Effector memory CD4-positive, alpha-beta T cell (primary cell): ENCODE measurements at regions not wholly inside any gene's neighbourhood (a gene's known extent, or its start where the extent isn't known, plus 50 kb on each side); places are given as distances from the start of the nearest gene placed in this dataset.

ENCODE experiments used
- DNase-seq, 3 donors: peaks; one replicate each; pipeline ENCODE4 v3.0.0-alpha.2; 2020
- H3K27ac ChIP-seq: 2 replicates; pipeline ENCODE4 v1.7.0; 2013; ENCODE audit warnings: mild to moderate bottlenecking, low read length, moderate library complexity; ENCODE audit not compliant: insufficient read depth, poor library complexity, severe bottlenecking
- H3K27me3 ChIP-seq: replicated peaks from 2 replicates; pipeline ENCODE4 v1.7.0; 2013; ENCODE audit warnings: mild to moderate bottlenecking, low read length; ENCODE audit not compliant: insufficient read depth, control insufficient read depth, poor library complexity, severe bottlenecking
- H3K36me3 ChIP-seq: 2 replicates; pipeline ENCODE4 v1.7.0; 2013; ENCODE audit warnings: mild to moderate bottlenecking, low read length, moderate library complexity; ENCODE audit not compliant: control insufficient read depth, insufficient read depth
- H3K4me1 ChIP-seq: 2 replicates; pipeline ENCODE4 v1.7.0; 2013; ENCODE audit warnings: low read length, mild to moderate bottlenecking; ENCODE audit not compliant: control insufficient read depth, insufficient read depth, poor library complexity, severe bottlenecking
- H3K4me3 ChIP-seq: 2 replicates; pipeline ENCODE4 v1.7.0; 2013; ENCODE audit warnings: low read length, low read depth, mild to moderate bottlenecking; ENCODE audit not compliant: insufficient read depth, poor library complexity, severe bottlenecking
- H3K9me3 ChIP-seq: 2 replicates; pipeline ENCODE4 v1.7.0; 2013; ENCODE audit warnings: mild to moderate bottlenecking, low read length, moderate library complexity; ENCODE audit not compliant: control insufficient read depth

- Histone ChIP-seq H3K27ac (no peak overlapping the region), H3K27me3 (no peaks in the 10 kb centered on the region), H3K4me3 (no peak overlapping the region), H3K9me3 (no peaks in the 10 kb centered on the region), H3K4me1 (no peaks in the 10 kb centered on the region), H3K36me3 (no peaks in the 10 kb centered on the region)
- no peak for DNase-seq
Measured at GRCh38 chr7:85619236-85619635, 432.4 kb upstream of the SEMA3D start.

- H3K4me1 ChIP-seq = no peaks in the 10 kb centered on the region
- no peaks in the 10 kb centered on the region for H3K27me3 ChIP-seq
- no peak overlapping the region for H3K4me3 ChIP-seq
- no peaks in the 10 kb centered on the region for H3K36me3 ChIP-seq
- no peak overlapping the region for H3K27ac ChIP-seq
- H3K9me3 ChIP-seq = no peaks in the 10 kb centered on the region
- no peak for DNase-seq
Measured at GRCh38 chr7:85614684-85615083, 427.8 kb upstream of the SEMA3D start.

GRCh38 chr7:85612514-85612913, 425.7 kb upstream of the SEMA3D start:
- DNase-seq = no peak
- Histone ChIP-seq H3K4me1 (no peaks in the 10 kb centered on the region), H3K36me3 (no peaks in the 10 kb centered on the region), H3K4me3 (no peak overlapping the region), H3K27ac (no peak overlapping the region), H3K9me3 (no peaks in the 10 kb centered on the region), H3K27me3 (no peaks in the 10 kb centered on the region)

- no peaks in the 10 kb centered on the region for H3K4me1 ChIP-seq
Measured at GRCh38 chr7:85608804-85609203, 421.9 kb upstream of the SEMA3D start.

GRCh38 chr7:85602196-85602595, 415.3 kb upstream of the SEMA3D start:
- Histone ChIP-seq H3K27ac (no peak overlapping the region), H3K27me3 (no peaks in the 10 kb centered on the region), H3K4me1 (no peaks in the 10 kb centered on the region), H3K36me3 (no peaks in the 10 kb centered on the region), H3K4me3 (no peak overlapping the region), H3K9me3 (no peaks in the 10 kb centered on the region)
- DNase-seq = no peak

More at GRCh38 chr7:85608804-85609203, 421.9 kb upstream of the SEMA3D start:
- Histone ChIP-seq H3K4me3 (no peak overlapping the region), H3K36me3 (no peaks in the 10 kb centered on the region), H3K27ac (no peak overlapping the region), H3K27me3 (no peaks in the 10 kb centered on the region), H3K9me3 (no peaks in the 10 kb centered on the region)
- no peak for DNase-seq

GRCh38 chr7:85600395-85600794, 413.5 kb upstream of the SEMA3D start:
- no peaks in the 10 kb centered on the region for H3K4me1 ChIP-seq

GRCh38 chr7:85596827-85597226, 410.0 kb upstream of the SEMA3D start:
- Histone ChIP-seq H3K4me3 (no peak overlapping the region), H3K36me3 (no peaks in the 10 kb centered on the region), H3K9me3 (no peaks in the 10 kb centered on the region), H3K4me1 (no peaks in the 10 kb centered on the region), H3K27ac (no peak overlapping the region), H3K27me3 (no peaks in the 10 kb centered on the region)
- DNase-seq = no peak

More at GRCh38 chr7:85600395-85600794, 413.5 kb upstream of the SEMA3D start:
- H3K36me3 ChIP-seq = no peaks in the 10 kb centered on the region
- no peak overlapping the region for H3K4me3 ChIP-seq
- no peaks in the 10 kb centered on the region for H3K9me3 ChIP-seq
- H3K27ac ChIP-seq = no peak overlapping the region
- no peak for DNase-seq
- H3K27me3 ChIP-seq = no peaks in the 10 kb centered on the region

- Histone ChIP-seq H3K27ac (no peak overlapping the region), H3K9me3 (no peaks in the 10 kb centered on the region), H3K36me3 (no peaks in the 10 kb centered on the region), H3K27me3 (no peaks in the 10 kb centered on the region), H3K4me3 (no peak overlapping the region), H3K4me1 (no peaks in the 10 kb centered on the region)
- no peak for DNase-seq
Measured at GRCh38 chr7:85595750-85596178, 408.9 kb upstream of the SEMA3D start.

- Histone ChIP-seq H3K4me1 (no peaks in the 10 kb centered on the region), H3K9me3 (no peaks in the 10 kb centered on the region), H3K36me3 (no peaks in the 10 kb centered on the region), H3K4me3 (no peak overlapping the region), H3K27me3 (no peaks in the 10 kb centered on the region), H3K27ac (no peak overlapping the region)
- no peak for DNase-seq
Measured at GRCh38 chr7:85593355-85593754, 406.5 kb upstream of the SEMA3D start.

GRCh38 chr7:85587785-85588184, 400.9 kb upstream of the SEMA3D start:
- no peaks in the 10 kb centered on the region for H3K27me3 ChIP-seq
- no peaks in the 10 kb centered on the region for H3K9me3 ChIP-seq
- H3K36me3 ChIP-seq = no peaks in the 10 kb centered on the region
- no peak for DNase-seq
- H3K4me3 ChIP-seq = no peak overlapping the region
- H3K4me1 ChIP-seq = no peaks in the 10 kb centered on the region
- no peak overlapping the region for H3K27ac ChIP-seq

- no peak overlapping the region for H3K4me3 ChIP-seq
- H3K36me3 ChIP-seq = no peaks in the 10 kb centered on the region
- H3K4me1 ChIP-seq = no peaks in the 10 kb centered on the region
Measured at GRCh38 chr7:85586091-85586490, 399.2 kb upstream of the SEMA3D start.

More at GRCh38 chr7:85586091-85586490, 399.2 kb upstream of the SEMA3D start:
- H3K9me3 ChIP-seq = no peaks in the 10 kb centered on the region
- no peaks in the 10 kb centered on the region for H3K27me3 ChIP-seq
- H3K27ac ChIP-seq = no peak overlapping the region
- DNase-seq = no peak
